Effector CD8-positive, alpha-beta T cell (primary cell): ENCODE measurements at regions not wholly inside any gene's neighbourhood (a gene's known extent, or its start where the extent isn't known, plus 50 kb on each side); places are given as distances from the start of the nearest gene placed in this dataset.
"Not testable (repeated sequence)": the region's sequence is repeated elsewhere in the genome, so short reads cannot be mapped to it uniquely, and the experiment has no call there.

ENCODE experiments used
- DNase-seq: peaks from one replicate; lab custom pipeline; 2025; lab: John Stamatoyannopoulos, UW

DNA sequence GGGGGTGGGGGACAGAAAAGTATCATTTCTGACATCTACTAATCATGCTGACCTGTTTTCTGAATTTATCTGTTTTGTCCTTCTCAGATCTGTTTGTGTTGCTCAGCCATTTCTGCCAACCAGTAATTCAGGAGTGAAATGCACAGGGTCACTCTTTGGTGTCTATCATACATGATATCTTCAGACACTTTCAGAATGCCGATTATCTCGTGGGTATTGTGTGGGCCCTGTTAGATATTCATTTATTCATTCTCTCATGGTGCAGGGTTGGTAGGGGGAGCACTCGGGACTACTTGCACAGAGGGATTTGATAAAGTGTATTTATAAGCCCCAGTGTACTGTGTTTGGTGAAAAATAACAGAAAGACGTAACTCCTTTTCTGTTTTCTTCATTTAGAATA lies 101.2 kb upstream of the CITED2 start:
- no peak for DNase-seq

DNA sequence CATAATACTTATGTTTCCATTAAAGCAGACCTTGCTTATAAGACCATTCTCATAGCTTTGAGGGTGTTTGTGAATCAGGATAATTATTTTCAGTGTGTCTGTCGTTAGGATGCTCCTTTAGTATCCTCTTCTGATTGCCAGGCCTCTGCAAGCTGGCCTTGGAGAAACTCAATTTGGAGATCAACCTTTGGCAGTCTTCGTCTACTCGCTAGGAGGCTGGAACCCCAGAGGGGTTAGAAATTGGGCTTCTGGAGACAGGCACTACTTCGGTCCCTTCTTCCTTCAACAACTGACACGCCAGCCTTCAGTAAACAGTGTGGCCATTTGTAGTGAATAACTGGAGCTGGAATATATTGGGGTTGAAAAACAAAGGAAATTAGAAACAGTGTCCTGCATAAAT lies 100.8 kb upstream of the CITED2 start:
- no peak for DNase-seq

DNA sequence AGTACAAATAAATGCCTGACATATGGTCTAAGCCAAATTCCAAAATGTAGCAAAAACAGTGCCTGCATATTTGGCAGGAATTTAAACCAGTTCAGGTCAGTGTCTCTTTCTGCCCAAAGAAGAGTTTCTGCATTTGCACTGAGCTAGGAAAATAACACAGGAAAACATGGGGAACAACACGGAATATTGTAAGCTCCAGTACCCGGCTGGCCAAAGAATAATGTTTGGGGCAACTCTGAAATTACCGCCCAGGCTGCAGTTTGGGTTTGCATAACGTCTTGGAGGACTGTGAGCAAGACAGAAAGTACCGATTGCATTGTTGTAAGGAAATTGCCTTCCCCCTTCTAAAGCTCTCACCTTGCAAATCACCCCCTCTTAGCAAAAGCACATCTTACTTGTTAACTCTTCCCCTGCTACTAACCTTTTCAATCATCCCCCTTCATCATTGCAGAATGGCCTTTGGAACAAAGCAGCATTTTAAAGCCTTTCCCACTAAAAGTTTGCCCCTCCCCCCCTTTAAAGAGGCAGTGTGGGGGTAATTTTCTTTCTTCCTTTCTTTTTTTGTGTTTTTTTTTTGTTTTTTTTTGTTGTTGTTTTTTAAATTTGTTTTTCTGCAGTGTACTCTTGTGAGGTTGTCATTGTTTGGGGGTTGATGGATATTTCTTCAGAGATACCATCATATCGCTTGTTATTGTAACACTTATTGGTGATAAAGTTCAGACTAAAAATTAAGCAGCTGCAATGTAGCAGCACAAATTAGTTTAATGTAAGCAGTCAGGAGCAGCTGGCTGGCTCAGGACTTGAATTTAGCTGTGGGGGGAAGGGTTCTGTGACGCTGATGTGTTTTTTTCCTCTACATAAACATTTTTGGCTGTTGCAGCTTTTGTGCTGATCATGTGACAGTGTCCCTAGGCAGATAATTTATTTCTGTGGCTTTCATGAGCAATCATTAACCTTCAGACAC lies 100.0 kb upstream of the CITED2 start:
- no peak for DNase-seq

DNA sequence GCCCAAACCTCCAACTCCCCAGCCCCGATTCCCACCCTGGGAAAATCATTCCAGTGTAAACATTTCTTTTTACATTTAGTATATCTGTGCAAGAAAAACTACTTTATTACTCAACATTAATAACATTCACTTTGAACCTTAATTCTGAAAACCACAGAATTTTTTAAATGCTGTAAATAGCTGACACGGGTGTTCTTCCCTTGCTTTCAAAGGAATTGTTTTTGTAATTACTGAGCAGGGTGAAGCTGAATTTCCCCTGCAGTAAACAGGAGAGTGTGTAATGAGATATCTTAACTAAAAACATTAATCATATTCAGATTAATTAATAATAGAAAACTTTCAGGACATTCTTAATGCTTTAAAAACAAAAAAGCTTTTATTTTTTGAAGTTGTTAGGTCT lies 99.3 kb upstream of the CITED2 start:
- DNase-seq: no peak

DNA sequence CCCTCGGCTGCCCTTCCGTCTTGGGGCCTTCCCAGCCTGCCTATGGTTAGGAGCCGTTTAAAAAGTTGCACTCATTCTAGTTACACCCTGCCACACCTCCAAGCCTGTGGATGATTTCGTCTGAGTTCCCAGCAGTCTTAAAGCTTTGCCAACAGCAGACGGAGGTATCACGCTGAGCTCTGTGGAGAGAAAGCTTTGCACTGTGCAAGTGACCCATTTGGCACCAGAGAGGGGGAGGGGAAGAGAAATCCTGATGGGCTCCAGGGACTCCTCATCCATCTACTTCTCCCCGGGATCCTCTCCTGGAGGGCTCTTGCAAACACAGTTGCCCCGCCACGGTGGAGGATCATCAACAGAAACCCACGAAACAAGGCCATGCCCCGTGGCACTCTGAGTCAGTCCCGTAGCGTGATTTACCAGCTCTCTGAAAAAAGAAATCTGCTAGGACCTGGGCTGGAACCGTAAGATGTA lies 98.8 kb upstream of the CITED2 start:
- DNase-seq: no peak

DNA sequence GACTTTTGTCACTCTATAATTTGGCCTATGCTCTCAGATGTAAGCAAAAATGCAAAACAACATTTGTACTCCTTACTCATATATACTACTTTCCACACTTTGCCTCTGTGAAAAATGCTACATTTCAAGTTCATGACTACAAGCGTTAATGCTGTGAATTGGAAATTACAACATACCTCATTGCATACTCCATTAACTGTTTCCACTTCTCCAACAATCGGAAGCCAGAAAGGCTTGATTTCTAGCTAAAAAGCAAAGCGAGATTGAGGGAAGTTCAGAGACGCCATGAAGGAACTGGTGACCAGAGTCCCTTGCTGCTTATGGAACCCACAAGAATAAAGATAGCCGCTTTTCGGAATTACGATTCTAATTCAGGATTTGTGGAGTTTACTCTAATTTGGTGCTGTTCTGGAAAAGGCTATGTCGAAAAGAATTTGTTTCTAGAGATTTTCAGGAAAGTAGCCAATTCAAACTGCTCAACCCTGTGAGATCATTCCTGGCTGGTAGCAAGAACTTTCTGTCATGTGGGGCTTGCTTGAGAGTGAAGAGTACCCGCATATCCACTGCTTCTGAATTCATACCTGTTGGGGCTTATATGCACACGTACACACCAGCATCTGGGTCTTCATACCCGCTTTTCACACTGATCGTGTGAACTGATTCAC lies 98.0 kb upstream of the CITED2 start:
- no peak for DNase-seq

DNA sequence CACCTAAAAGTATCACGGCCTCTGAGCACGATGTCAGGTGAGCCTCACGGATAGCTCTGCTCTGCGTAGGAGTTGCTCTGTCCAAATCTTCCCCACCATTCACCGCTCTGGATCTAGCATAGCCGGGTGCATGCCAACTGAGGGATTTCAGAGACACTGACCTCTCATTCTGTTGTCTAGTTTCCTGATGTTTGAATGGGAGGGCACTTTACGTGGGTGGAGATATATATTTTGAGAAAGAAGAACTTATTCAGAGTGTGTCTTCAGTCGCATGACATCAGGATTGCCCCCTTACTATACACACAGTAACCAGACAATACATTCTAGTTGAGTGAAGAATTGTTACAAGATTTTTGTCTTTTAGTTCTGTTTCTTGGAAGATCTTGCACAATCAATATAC lies 96.5 kb upstream of the CITED2 start:
- DNase-seq: no peak

DNA sequence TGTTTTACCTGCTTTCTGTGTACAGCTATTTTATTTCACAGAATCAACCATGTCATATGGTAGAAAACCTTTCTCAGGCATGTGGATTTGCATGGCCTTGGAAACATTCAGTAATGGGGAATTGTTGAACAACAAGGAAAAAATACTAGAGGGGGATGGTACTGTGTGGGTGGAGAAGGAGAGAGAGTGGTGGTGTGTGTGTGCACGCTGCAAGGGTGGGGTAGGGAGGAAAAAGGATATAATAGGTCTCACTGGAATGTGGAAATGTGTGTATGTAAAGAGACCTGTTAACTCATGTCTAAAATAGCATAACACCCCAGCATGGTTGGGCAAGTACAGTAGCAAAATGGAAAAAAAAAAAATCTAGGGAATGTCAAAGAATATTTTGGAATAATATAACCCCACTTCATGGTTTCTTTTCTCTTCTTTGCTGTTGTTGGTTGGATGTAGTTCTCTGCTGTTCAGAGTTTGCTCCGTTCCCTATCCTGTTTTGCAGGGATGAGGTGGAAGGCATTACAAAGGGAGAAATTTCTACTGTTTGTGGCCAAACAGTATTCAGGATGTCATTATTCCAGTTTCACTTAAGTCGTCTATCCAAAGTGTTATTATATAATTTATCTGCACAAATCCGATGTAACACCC lies 93.9 kb upstream of the CITED2 start:
- DNase-seq: no peak

DNA sequence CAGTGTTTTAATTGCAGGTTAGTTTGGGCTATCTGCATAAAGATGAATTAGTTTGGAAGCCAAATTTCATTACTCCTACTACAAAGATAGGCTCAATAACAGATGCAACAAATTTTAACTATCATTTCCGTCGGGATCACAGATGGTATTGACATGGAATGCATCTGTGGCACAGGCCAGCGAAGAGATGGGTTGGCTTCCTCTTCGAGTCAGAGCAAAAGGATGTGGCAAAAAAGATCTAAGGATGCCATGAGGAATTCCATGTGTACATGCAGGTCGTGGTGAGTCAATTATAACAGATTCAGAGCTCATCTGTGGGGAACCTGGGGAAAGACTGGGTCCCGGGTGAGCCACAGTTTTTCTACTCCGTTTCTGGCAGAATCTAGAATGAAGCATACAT lies 83.0 kb upstream of the CITED2 start:
- no peak for DNase-seq

DNA sequence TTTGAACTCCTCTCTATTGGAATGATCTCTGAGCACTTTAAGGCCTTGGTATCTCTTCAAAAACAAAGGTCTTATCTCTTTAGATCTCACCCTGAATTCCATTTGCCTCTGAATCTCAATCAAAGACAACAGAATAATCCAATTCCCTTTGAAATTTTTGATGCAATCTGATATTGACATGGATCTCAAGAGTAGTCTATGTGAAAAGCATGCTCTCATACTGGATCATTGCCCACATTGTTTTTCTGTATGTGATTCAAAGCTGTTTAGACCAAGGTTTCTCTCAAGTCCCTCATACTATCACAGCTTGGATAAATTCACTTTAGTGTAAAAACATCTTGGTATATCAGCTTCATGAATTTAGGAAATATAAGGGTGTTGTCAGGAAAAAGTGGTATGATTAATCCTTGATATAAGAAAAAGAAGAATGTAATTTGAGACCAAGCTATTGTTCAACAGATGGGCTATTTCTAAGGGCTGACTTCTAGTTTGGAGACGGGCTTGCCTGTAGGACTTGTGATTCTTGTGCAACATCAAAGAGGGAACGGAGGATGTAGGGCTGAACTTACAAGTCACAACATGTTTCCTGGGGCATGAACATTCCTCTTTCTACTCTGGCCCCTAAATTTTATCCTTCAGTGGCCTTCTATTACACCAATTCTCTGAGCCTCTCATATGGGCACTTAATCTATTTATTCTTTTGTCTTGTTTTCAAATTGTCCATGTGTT lies 77.9 kb upstream of the CITED2 start:
- DNase-seq: no peak

DNA sequence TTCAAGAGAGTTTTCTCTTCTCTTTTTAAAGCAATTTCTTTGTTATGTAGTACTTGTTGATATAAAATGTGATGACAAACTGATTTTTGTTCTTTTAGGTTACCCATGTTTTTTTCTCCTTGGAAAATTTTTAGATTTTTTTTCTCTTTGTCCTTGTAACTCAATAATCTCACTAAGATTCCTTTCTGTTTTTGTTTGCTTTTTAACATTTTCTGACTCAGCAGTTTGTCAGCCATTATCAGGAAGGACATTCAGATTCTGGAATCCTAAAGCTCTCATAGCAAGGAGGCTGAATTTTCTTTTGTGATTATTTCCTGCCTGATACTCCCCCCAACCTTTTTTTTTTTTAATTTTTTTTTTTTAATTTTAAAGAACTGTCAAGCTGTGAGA lies 75.2 kb upstream of the CITED2 start:
- no peak for DNase-seq

DNA sequence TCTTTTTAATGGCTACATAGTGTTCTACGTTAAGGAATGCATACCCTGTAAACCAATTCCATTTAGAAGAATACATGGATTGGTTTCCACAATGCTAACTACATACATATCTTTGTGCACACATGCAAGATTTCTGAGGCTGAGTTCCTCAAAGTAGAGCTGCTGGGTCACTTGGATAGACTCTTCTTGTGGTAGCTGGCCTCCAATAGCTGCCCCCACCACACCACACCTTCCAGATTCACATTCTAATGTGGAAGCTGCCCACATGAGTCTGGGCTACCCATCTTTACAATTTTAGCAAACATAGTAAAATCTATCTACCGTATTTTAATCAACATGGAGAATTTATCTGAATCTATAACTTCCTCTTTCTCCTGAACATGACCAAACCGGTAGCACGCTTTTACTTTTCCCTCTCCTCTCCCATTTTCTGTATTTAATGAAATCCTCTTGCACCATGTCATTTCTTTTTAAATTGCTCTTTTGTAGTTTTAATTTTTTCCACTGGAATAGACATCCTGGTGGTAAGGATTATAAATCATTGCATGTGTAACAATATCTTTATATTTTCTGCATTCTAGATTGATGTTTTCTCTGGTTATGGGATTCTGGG lies 74.7 kb upstream of the CITED2 start:
- DNase-seq: no peak

DNA sequence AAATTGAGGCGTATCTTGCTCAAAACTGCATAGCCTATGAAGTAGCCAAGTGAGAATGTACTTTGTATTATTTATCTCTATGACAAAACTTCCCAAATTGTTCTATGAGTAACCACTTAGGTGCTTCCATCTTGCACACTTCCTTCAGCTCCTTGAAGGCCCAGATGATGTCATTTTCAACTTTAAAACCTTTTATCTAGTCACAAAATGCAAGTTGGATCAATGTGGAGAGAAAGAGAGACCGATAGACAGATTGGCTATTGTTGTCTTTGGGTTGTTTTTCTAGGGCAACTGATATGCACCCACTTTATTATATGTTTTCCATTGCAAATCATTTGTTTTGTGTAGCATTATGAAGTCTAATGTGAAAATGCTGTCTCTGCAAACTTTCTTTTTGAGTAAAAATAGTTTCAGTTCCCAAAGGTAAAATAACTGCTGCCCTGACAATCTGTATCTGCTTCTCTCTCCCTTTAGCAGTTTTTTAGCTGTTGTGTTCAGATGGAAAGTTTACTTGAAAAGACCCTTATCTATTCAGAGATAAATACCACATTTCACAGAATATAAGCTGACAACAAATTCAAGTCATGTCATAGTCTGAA lies 73.7 kb upstream of the CITED2 start:
- DNase-seq: no peak

DNA sequence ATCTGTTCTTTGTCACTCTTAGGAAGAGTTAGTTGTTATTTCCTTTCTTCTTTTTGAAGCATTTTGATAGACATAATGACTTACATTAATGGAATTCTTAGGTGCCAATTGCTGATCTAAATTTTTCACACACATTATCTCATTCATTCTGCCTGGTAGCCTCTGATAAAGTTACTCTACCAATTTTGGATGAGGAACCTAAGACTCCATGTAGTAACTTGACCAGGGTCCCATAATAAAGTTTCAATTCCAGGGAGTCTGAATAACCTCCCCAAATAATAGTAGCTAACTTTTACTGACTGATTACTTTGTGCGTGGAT lies 73.2 kb upstream of the CITED2 start:
- no peak for DNase-seq

DNA sequence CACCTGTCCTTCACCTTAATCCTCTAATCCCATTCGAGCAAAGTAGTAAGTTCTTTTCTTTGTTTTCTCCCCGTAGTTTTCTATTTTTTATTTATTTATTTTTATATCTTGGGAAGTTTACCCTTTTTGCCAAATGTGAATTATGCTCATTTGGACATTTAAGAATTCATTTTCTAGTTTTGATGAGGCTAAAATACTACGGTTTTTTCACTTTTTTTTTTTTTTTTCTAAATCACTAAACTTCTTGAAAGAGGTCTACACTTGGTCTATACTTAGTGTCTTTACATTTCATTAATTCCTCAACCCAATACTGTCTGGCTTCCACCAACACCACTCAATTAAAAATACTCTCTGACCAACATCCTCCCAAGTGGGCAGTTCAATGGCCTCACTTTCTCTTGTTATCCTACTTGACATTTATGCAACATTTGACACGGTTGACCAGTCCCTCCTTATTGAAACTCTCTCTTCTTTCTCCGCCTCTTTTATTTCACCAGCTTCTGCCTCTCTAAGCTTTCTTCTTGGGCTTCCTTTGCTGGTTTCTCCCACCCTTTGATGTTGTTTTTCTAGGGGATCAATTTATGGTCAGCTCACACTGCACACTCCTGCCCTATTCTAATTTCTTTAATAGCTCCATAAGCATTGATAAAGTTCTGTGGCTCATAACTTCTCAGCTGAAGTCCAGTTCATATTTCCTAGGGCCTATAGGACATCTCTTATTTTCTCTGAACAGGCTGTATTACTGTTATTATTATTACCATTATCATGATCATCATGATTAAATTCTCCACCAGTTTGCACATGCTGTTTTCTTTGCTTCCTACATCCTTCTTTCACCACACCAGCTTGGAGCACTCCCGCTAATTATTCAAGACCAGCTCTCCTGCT lies 72.6 kb upstream of the CITED2 start:
- DNase-seq: no peak

DNA sequence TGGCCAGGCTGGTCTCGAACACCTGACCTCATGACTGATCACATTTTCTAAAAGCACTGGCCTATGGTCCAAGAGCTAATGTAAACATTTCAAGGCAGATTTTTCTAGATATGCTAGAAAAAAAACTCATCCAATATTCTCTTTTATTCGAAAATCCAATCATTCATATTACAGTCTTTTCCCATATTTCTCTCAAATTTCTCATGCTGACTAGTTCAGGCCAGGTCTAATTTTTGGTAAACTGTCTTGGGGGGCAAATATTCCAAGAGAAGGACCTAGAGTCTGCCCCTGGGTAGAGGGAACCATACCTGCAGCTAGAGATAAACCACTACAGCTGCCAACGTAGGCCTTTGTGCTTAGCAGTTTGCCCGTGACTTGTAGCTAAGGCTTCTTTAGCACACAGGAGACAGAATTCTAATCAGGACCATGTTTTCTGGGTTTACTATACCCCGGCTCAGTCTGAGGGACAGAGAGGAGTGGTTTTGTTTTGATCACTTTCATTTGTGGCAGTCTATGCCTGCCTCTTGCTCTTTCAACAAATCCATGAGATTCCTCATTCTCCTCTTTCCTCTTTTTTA lies 71.8 kb upstream of the CITED2 start:
- DNase-seq: no peak

DNA sequence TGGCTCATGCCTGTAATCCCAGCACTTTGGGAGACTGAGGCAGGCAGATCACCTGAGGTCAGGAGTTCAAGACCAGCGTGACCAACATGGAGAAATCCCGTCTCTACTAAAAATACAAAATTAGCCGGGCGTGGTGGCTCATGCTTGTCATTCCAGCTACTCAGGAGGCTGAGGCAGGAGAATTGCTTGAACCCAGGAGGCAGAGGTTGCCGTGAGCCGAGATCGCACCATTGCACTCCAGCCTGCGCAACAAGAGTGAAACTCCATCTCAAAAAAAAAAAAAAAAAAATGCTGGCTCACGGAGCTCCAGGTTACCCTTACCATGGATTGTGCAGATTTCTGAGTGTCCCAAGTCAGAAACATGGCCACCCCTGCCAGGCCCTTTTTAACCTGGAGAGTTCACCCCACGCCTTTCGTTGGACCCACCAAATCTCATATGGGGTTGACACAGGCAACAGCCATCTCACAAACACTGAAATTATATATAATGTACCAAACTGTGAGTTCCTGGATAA lies 69.9 kb upstream of the CITED2 start:
- DNase-seq: not testable (repeated sequence)

DNA sequence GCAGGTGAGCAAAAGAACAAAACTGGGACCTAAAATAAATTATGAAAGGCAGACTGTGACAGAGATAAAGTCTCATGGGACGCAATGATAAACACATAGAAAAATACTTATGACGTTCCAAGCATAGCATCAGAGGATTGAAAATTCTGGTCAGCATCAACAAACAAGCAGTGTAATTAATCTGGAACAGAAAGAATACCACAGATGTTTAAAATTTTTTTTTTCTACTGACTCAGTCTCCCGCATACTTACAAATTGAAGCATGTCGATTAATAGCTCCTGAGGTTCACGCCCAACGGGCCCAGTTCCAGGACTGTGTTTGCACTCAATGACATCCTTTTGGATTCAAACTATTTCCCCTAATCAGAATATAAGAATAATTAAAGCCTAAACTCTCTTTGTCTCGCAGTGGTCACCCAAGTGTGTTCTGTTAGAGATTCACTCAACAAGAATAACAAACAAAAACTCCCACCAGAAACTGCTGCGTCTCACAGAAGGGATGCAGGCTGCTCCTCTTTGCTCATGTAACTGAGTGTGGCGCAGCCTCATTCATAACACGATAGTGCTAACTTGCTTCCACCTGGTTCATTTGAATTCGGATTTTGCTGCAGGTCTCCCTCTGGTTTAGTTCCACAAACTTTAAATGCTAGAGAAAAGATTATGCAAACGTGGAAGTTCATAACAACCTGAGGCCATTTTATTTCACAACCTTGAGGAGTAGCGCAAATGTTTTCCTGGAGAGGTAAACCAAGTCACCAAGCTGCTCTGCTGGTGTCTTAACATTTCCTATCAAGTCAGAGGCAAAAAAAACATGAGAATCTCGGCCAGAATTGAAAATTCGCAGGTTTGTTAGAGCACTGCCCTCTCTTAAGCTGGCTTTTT lies 69.0 kb upstream of the CITED2 start:
- DNase-seq: no peak

DNA sequence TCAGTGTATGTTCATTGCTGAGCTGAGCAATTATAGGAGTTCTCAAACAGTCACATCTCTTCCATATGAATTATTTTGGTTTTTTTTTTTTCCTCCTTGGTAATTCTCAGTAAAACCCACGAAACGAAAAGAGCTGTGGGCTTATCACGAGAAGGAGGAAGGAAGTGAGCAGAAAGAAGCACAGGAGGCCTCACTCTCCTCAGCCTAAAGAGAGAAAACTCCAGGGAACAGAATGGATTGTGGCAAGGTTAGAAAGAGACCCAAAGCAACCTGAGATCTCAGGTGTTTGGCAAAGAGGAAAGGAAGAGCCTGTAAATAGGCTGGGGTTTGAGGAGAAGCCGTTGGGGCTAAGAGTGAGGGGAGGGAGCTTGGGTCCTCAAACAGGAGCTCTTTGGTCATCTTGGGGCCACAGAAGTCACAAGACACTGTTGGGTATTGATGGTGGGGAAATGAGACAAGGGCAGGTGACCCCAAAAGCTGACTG lies 67.8 kb upstream of the CITED2 start:
- DNase-seq: no peak
